Muscle layer of duodenum (tissue), 2 donors: ENCODE measurements at regions not wholly inside any gene's neighbourhood (a gene's known extent, or its start where the extent isn't known, plus 50 kb on each side); places are given as distances from the start of the nearest gene placed in this dataset.

Source experiments
- H3K27ac ChIP-seq: one replicate; pipeline ENCODE4 v1.7.0; 2013; ENCODE audit warnings: mild to moderate bottlenecking, low read length
- H3K27me3 ChIP-seq: one replicate; pipeline ENCODE4 v1.7.0; 2013; ENCODE audit warnings: low read depth, mild to moderate bottlenecking, control low read depth, low read length
- H3K36me3 ChIP-seq, 2 donors: one replicate each; pipeline ENCODE4 v1.7.0; 2013; ENCODE audit warnings: low read length in 2 of 2, control low read depth in 1 of 2, mild to moderate bottlenecking in 1 of 2; ENCODE audit not compliant: insufficient read depth in 2 of 2, control insufficient read depth in 1 of 2
- H3K4me1 ChIP-seq, 2 donors: one replicate each; pipeline ENCODE4 v1.7.0; 2013; ENCODE audit warnings: low read length in 2 of 2, mild to moderate bottlenecking in 2 of 2, control low read depth in 1 of 2, moderate library complexity in 1 of 2; ENCODE audit not compliant: insufficient read depth in 2 of 2, control insufficient read depth in 1 of 2
- H3K4me3 ChIP-seq, 2 donors: one replicate each; pipeline ENCODE4 v1.7.0; 2013; ENCODE audit warnings: low read length in 2 of 2, low read depth in 1 of 2, mild to moderate bottlenecking in 1 of 2
- H3K9me3 ChIP-seq, 2 donors: one replicate each; pipeline ENCODE4 v1.7.0; 2013; ENCODE audit warnings: low read length in 2 of 2, control low read depth in 1 of 2, mild to moderate bottlenecking in 1 of 2; ENCODE audit not compliant: control insufficient read depth in 1 of 2
- donor health status: healthy.

DNA sequence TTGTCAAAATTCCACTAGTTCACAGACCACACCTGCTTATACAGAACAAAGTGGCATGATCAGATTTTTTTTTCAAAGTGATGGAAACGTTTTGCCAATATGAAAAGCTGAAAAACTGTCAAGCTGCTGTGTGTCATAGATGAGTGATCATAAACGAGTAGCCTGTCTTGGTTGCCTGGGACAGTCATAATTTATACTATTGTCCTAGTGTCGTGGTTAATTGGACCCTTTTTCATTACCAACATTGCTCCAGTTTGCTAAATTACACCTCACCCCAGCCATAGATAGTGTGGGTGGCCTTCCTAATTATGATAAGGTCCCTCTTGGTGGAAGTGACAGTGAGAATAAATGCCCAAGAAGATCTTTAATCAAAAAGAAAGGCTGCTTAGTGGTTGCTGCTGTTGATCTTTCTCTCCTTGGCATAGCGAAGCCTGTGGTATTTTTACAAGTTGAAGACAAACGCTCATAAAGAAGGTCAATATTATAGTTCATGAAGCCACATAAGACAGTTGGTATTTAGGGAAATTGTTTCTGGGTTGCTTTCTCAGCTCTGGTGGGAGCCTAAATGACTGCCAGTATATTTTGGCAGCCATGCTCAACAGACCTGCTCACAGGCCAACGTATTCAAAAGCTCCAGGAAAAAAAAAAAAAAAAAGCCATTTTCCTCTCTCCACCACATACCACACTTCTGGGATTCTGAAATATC is 478.1 kb downstream of the PLA2G4A start:
- Histone ChIP-seq H3K4me3 (no peak overlapping the region), H3K27me3 (no peaks in the 10 kb centered on the region), H3K9me3 (no peaks in the 10 kb centered on the region), H3K36me3 (no peaks in the 10 kb centered on the region), H3K4me1 (no peaks in the 10 kb centered on the region), H3K27ac (no peak overlapping the region)

DNA sequence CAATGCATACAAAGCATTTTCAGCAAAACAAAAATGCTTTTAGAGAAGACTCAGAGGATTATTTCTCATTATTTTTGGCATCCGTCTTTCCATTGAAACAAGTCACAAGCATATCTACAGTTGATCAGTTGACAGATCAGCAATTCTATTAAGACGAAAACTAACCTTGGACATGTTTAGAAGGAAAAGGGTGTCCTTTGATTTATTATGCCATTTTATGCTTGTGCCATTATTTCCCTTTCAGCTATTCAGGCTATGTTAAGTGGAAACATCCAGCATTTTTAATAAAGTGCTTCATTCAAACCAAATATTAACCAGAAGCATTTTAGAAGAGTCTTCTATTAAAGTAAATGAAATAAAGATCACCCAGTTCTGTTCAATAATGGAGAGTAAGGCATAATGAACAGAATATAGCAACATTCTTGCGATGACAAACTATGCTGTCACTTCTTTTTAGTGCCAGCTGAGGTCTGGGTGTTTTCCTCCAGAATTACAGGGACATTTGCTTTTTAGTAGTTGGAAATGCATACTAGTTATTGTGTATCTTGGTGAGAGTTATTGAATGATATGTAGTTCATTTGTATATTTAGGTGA is 481.4 kb downstream of the PLA2G4A start:
- Histone ChIP-seq H3K36me3 (no peaks in the 10 kb centered on the region), H3K27ac (no peak overlapping the region), H3K4me1 (no peaks in the 10 kb centered on the region), H3K27me3 (no peaks in the 10 kb centered on the region), H3K4me3 (no peak overlapping the region), H3K9me3 (no peaks in the 10 kb centered on the region)

DNA sequence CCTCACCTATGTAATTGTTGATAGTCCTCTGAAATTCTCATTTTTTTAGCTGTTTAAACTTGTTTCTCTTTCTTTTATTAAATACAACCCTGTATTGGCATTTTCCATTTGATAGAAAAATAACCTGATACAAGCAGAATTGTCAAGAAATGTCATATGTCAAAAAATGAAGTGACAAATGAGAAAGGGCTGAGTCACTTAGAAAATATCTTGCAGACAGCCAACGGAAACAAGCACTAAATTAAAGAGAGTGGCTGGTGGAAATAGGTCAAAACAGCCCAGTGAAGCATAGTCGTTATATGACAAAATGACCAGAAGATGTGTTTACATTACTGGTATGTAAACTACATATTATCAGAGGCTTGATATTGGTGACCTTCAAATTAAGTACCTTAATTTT is 484.4 kb downstream of the PLA2G4A start:
- Histone ChIP-seq H3K9me3 (no peaks in the 10 kb centered on the region), H3K4me3 (no peak overlapping the region), H3K4me1 (no peaks in the 10 kb centered on the region), H3K27ac (no peak overlapping the region), H3K27me3 (no peaks in the 10 kb centered on the region), H3K36me3 (no peaks in the 10 kb centered on the region)

DNA sequence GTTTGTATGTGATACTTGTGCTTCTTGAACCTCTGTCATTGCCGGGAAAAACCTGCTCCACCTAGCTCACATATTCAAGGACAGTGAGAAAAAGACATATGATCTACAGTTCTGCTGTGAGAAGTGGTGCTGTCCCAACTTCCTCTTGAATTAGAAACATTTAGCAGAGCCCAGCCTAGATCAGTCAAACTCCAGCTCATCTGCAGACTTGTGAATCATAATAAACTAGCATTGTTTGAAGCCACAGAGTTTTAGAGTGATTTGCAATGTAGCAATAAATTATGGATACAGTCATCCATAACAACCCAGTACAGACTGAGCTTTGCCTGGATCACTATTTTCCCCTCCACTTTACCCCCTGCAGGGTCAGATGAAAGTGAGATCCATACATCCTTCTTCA is 497.8 kb downstream of the PLA2G4A start:
- Histone ChIP-seq H3K36me3 (no peaks in the 10 kb centered on the region), H3K27me3 (no peaks in the 10 kb centered on the region), H3K27ac (no peak overlapping the region), H3K4me3 (no peak overlapping the region), H3K4me1 (no peaks in the 10 kb centered on the region), H3K9me3 (no peaks in the 10 kb centered on the region)

DNA sequence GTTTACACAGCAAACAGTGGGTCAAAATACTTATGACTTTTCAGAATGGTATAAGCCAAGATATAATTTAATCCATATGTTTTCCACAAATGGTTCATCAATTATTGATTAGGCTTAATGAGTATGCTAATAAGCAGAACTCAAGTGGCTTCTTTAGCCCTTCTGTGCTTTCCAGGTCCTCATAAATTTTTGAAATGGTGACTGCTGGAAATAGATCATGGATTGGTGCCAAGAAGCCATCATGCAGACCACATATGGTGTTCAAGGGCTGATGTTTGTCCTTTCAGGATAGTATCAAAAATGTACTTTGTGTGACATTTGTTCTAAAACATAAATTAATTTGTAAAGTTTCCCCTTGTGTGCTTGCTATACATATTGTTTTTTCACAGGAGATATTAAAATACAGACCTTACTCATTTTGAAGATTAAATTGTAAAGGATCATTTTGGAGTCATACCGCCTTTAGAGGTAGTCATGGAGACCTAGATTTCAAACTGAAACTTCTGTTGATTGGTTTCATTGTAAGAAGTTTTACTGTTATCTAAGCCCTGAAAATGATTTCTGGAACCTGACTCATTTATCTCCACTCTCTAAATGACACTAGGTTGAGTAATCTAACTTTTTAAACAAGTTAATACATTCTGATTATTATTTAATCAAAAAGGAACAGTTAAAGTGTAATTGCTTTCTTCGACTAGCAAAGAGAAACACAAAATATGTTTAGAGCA is 507.9 kb downstream of the PLA2G4A start:
- Histone ChIP-seq H3K4me3 (no peak overlapping the region), H3K36me3 (no peaks in the 10 kb centered on the region), H3K27ac (no peak overlapping the region), H3K9me3 (no peaks in the 10 kb centered on the region), H3K27me3 (no peaks in the 10 kb centered on the region), H3K4me1 (no peaks in the 10 kb centered on the region)

DNA sequence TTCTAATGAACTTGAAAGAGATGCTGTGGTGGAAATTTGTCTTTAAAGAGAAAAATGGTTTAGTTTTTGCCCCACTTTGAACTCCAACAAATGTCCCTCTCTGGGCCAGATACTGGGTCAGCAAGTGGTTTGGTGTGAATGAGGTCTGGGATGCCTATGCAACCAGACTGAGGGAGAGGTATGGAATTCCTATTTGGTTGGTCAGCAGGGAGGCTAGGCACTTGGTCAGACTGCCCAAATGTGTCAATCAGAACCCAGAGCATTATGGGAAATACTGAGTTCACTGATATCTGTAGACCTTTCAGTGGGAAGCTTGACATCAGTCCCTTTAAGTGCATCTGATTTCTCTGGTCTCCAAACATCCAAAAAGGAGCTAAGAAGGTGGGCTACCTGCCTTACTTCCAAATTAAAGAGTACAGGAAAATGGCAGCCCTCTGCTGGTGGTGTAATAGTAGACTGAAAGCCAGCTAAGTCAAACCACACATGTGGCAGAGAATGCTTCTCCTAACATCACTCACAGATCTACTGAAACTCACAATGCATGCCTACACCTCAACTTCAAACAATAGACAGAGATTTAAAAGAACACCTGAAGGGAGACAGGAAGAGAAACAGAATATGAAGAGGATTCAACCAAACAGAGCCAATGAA is 510.1 kb downstream of the PLA2G4A start:
- Histone ChIP-seq H3K27ac (no peak overlapping the region), H3K36me3 (no peaks in the 10 kb centered on the region), H3K27me3 (no peaks in the 10 kb centered on the region), H3K4me1 (no peaks in the 10 kb centered on the region), H3K4me3 (no peak overlapping the region), H3K9me3 (no peaks in the 10 kb centered on the region)

DNA sequence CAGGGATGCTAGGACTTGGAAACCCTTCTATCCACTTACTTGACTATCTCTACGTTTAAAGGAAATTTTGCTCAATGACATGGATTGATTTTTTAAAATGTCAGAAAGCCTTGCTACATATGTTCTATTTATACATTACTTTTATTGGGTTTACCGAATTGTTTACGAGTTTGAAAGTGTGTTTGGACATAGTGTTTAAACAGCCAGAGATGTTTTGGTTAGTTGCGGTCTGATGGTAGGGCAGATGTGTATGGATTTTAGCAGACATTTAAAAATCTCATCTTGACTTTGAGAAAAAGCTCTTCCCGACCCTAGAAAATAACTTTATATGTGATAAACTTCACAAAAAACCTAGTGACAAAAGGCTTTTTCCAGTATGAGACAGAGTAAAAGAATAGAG is 513.7 kb downstream of the PLA2G4A start:
- Histone ChIP-seq H3K27ac (no peak overlapping the region), H3K36me3 (no peaks in the 10 kb centered on the region), H3K27me3 (no peaks in the 10 kb centered on the region), H3K4me1 (no peaks in the 10 kb centered on the region), H3K9me3 (no peaks in the 10 kb centered on the region), H3K4me3 (no peak overlapping the region)

DNA sequence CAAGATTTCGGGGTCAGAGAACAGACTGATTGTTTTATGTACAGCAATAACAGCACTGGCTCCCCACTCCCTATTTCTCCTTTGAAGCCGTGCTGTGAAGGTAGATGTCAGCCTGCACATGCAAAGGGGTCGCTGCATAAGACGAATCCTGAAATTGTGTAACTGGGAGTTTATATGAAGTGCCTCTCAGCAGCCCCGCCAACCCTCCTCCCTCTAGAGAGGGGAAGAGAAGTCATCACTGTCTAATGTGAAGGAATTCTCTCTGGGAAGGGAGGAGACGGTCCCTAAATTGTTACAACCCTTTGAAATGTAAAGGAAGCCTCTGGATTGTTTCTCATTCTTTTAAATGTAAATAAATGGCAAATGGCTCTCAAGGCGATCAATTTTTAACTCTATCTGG is 545.3 kb downstream of the PLA2G4A start:
- Histone ChIP-seq H3K27me3 (no peaks in the 10 kb centered on the region), H3K9me3 (no peaks in the 10 kb centered on the region), H3K4me3 (no peak overlapping the region), H3K4me1 (no peaks in the 10 kb centered on the region), H3K27ac (no peak overlapping the region), H3K36me3 (no peaks in the 10 kb centered on the region)

DNA sequence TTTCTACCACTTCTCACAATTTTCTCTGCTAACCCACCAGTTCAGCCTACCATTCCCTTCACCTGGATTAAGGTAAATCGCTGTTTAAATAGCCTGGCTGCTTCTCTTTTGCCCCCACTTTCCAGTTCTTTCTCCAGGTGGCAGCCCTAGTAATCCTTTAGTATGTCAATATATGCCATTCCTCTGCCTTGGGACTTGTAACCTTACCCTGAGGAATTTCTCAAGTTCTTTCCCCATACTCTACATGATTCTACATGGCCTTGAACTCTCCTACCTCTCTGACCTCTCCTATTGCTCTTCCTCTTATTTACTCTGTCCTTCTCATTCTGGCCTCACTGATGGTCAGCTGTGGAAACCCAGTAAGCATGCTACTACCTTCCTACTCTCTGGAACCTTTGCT is 546.0 kb downstream of the PLA2G4A start:
- Histone ChIP-seq H3K9me3 (no peaks in the 10 kb centered on the region), H3K36me3 (no peaks in the 10 kb centered on the region), H3K27me3 (no peaks in the 10 kb centered on the region), H3K4me1 (no peaks in the 10 kb centered on the region), H3K4me3 (no peak overlapping the region), H3K27ac (no peak overlapping the region)

DNA sequence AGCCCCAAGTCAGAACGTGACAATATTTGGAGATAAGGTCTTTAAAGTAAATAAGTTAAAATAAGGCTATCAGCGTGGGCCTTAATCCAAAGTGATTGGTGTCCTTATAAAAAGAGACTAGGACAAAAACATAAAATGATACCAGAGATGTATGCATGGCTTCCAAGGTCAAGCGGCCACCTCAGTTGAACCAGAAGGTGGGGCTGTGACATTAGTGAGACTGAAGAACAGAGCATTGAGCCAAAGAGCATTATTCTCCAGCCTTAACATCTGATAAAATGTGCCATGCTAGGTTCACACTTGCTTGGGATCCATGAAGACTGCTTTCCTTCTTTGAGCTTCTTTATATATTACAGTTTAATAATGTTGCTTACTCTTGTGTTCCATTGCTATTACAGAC is 554.6 kb downstream of the PLA2G4A start:
- H3K27ac ChIP-seq = no peak overlapping the region
- H3K9me3 ChIP-seq = no peaks in the 10 kb centered on the region
- no peaks in the 10 kb centered on the region for H3K4me1 ChIP-seq
- no peaks in the 10 kb centered on the region for H3K36me3 ChIP-seq
- no peak overlapping the region for H3K4me3 ChIP-seq
- no peaks in the 10 kb centered on the region for H3K27me3 ChIP-seq

DNA sequence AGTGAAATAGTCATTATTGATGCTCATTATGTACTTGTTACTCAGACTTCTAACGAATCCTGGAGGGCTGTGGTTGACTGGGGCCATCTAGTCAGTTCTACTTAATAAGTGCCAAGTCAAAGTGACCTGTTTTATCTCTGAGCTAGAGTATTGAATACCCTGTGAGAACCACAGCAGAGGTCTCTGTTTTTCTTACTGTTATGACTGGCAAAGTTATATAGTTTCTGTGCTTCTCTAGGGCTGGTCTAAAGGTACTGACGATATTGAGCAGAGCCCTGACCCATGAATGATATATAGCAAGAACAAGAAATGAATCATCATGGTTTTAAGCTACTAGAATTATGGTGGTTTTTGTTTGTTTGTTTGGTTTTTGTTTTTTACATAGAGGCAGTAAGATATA is 555.8 kb downstream of the PLA2G4A start:
- Histone ChIP-seq H3K36me3 (no peaks in the 10 kb centered on the region), H3K9me3 (no peaks in the 10 kb centered on the region), H3K27me3 (no peaks in the 10 kb centered on the region), H3K27ac (no peak overlapping the region), H3K4me3 (no peak overlapping the region), H3K4me1 (no peaks in the 10 kb centered on the region)
